ENCODE measurements at regions not wholly inside any gene's neighbourhood (a gene's known extent, or its start where the extent isn't known, plus 50 kb on each side); places are given as distances from the start of the nearest gene placed in this dataset.

- no peak for DNase-seq (ENCODE audit: extremely low spot score in 2 of 2)
- TF ChIP-seq POLR2A (IDR thresholded peaks at IDR 0.05) = no peak
- TF ChIP-seq CTCF (IDR thresholded peaks at IDR 0.05) = no peak
- no peak for TF ChIP-seq POLR2AphosphoS5 (IDR thresholded peaks at IDR 0.05; ENCODE audit: insufficient read depth in 1 of 2, low read depth in 1 of 2)
- no peaks in the 10 kb centered on the region for H3K27me3 ChIP-seq
- H3K4me3 ChIP-seq = no peak overlapping the region
- no peaks in the 10 kb centered on the region for H3K9me3 ChIP-seq
- no peaks in the 10 kb centered on the region for H3K36me3 ChIP-seq
- intact Hi-C loops (cut with DNase I) = no loop called here
- H3K4me1 ChIP-seq = no peaks in the 10 kb centered on the region
- H3K27ac ChIP-seq = no peak overlapping the region
These were observed 205.0 kb downstream of the UXS1 start for GRCh38 chr2:105989070-105989469.

- no peaks in the 10 kb centered on the region for H3K4me1 ChIP-seq
- intact Hi-C loops (cut with DNase I) = no loop called here
- no peak for DNase-seq (ENCODE audit: extremely low spot score in 2 of 2)
- H3K36me3 ChIP-seq = no peaks in the 10 kb centered on the region
- no peak overlapping the region for H3K27ac ChIP-seq
- no peak for TF ChIP-seq POLR2AphosphoS5 (IDR thresholded peaks at IDR 0.05; ENCODE audit: insufficient read depth in 1 of 2, low read depth in 1 of 2)
- no peak for TF ChIP-seq CTCF (IDR thresholded peaks at IDR 0.05)
- no peak for TF ChIP-seq POLR2A (IDR thresholded peaks at IDR 0.05)
- no peak overlapping the region for H3K4me3 ChIP-seq
- no peaks in the 10 kb centered on the region for H3K9me3 ChIP-seq
- no peaks in the 10 kb centered on the region for H3K27me3 ChIP-seq
These were observed 216.3 kb downstream of the UXS1 start for GRCh38 chr2:105977807-105978206.

GRCh38 chr2:105977212-105977611 lies 216.9 kb downstream of the UXS1 start:
- TF ChIP-seq POLR2AphosphoS5 (IDR thresholded peaks at IDR 0.05; ENCODE audit: insufficient read depth in 1 of 2, low read depth in 1 of 2) (no peak), CTCF (IDR thresholded peaks at IDR 0.05) (no peak), POLR2A (IDR thresholded peaks at IDR 0.05) (no peak)
- DNase-seq (ENCODE audit: extremely low spot score in 2 of 2) = no peak
- intact Hi-C loops (cut with DNase I) = no loop called here
- H3K27me3 ChIP-seq = no peaks in the 10 kb centered on the region
- no peaks in the 10 kb centered on the region for H3K9me3 ChIP-seq
- H3K36me3 ChIP-seq = no peaks in the 10 kb centered on the region
- no peak overlapping the region for H3K27ac ChIP-seq
- H3K4me3 ChIP-seq = no peak overlapping the region
- H3K4me1 ChIP-seq = no peaks in the 10 kb centered on the region

- Histone ChIP-seq H3K4me3 (no peak overlapping the region), H3K36me3 (no peaks in the 10 kb centered on the region), H3K27me3 (no peaks in the 10 kb centered on the region), H3K27ac (no peak overlapping the region), H3K4me1 (no peaks in the 10 kb centered on the region), H3K9me3 (no peaks in the 10 kb centered on the region)
- no peak for TF ChIP-seq POLR2AphosphoS5 (IDR thresholded peaks at IDR 0.05; ENCODE audit: insufficient read depth in 1 of 2, low read depth in 1 of 2)
- TF ChIP-seq CTCF (IDR thresholded peaks at IDR 0.05) = no peak
- no peak for TF ChIP-seq POLR2A (IDR thresholded peaks at IDR 0.05)
- intact Hi-C loops (cut with DNase I) = no loop called here
- DNase-seq (ENCODE audit: extremely low spot score in 2 of 2) = no peak
These were observed 219.3 kb downstream of the UXS1 start for GRCh38 chr2:105974812-105975211.

GRCh38 chr2:105972927-105973326 lies 221.2 kb downstream of the UXS1 start:
- H3K9me3 ChIP-seq = no peaks in the 10 kb centered on the region
- TF ChIP-seq CTCF (IDR thresholded peaks at IDR 0.05) (no peak), POLR2A (IDR thresholded peaks at IDR 0.05) (no peak), POLR2AphosphoS5 (IDR thresholded peaks at IDR 0.05; ENCODE audit: insufficient read depth in 1 of 2, low read depth in 1 of 2) (no peak)

More at GRCh38 chr2:105972927-105973326, 221.2 kb downstream of the UXS1 start:
- Histone ChIP-seq H3K36me3 (no peaks in the 10 kb centered on the region), H3K27me3 (no peaks in the 10 kb centered on the region), H3K4me1 (no peaks in the 10 kb centered on the region), H3K27ac (no peak overlapping the region), H3K4me3 (no peak overlapping the region)
- intact Hi-C loops (cut with DNase I) = no loop called here
- no peak for DNase-seq (ENCODE audit: extremely low spot score in 2 of 2)
